H1 (cell line): ENCODE measurements at regions not wholly inside any gene's neighbourhood (a gene's known extent, or its start where the extent isn't known, plus 50 kb on each side); places are given as distances from the start of the nearest gene placed in this dataset.

Experiments used
- CBX5 ChIP-seq: fragments of 300-800, 300-1000 bp; sonication (generic); IDR thresholded peaks from 2 replicates; pipeline ENCODE4 v1.7.1; 2016; ENCODE audit warnings: antibody characterized with exemption, low read length, low read depth
- CHD2 ChIP-seq: IDR thresholded peaks from 2 replicates; pipeline ENCODE4 v1.6.1; 2012; ENCODE audit warnings: low read length, improper control_type of control experiment
- RXRA ChIP-seq: IDR thresholded peaks from 2 replicates; pipeline ENCODE4 v1.6.1; 2011; ENCODE audit warnings: low read depth, mild to moderate bottlenecking, low read length, moderate library complexity; ENCODE audit not compliant: insufficient read depth
- SIN3A ChIP-seq, 2 experiments: IDR thresholded peaks in 1 of 2; conservative IDR thresholded peaks in 1 of 2; 2 replicates each; pipeline ENCODE4 v1.6.1; 2011 to 2012; ENCODE audit warnings: low read length in 2 of 2, improper control_type of control experiment in 1 of 2, low read depth in 1 of 2, mild to moderate bottlenecking in 1 of 2
- SIRT6 ChIP-seq: IDR thresholded peaks from one replicate; pipeline ENCODE4 v1.7.1; 2012; ENCODE audit warnings: low read length, inconsistent platforms
- SRF ChIP-seq: IDR thresholded peaks from 2 replicates; pipeline ENCODE4 v1.6.1; 2011; ENCODE audit warnings: mild to moderate bottlenecking, low read depth, low read length, moderate library complexity
- TEAD4 ChIP-seq: IDR thresholded peaks from 2 replicates; pipeline ENCODE4 v1.6.1; 2012; ENCODE audit warnings: low read depth, low read length, inconsistent platforms, mixed read lengths

DNA sequence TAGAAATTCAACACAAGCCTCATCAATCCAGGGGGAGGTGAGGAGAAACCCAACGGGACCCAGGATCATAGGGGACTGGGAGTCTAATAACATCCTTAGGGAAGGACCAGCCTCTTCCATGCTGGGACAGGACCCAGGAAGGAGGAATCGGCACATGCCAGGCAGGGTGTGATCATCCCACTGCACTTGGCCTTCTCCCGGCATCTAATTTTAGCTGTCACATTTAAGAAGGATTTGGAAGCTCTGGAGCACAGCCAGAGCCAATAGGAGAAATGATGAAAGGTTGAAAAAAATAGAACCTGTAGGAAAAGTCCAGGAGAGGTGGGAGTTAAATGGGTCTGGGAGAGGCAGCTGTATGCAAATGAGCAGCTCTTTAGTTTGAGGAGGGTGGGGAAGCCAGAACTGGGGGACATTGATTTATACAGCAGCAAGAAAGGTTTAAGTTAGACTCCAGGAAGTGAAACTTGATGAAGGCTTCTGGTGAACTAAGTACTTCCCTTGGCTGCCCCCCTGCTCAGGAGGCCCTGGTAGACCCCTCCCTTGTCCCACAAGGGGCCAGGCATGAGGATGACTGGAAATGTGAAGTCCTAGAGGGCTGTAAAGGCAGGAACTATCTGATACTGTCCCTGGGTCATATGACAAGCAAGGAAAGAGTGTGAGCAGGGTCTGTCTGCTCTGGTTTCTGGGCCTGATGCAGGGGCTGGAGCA, 260.3 kb downstream of the LRFN2 start (continued):
- no peak for TF ChIP-seq SIN3A (conservative IDR thresholded peaks at IDR 0.05 in 1 of 2, IDR thresholded peaks at IDR 0.05 in 1 of 2; ENCODE audit: low read depth in 1 of 2, low read length in 2 of 2)
- no peak for TF ChIP-seq RXRA
- TF ChIP-seq SRF = no peak
- TF ChIP-seq CHD2 = no peak
- TF ChIP-seq CBX5 = no peak
- TF ChIP-seq TEAD4 = no peak
- no peak for TF ChIP-seq SIRT6
